KMS-11 (cell line): ENCODE measurements at regions not wholly inside any gene's neighbourhood (a gene's known extent, or its start where the extent isn't known, plus 50 kb on each side); places are given as distances from the start of the nearest gene placed in this dataset.

Experiments
- H2AFZ ChIP-seq: fragments of 200-600 bp; sonication (generic); 2 replicates; pipeline ENCODE4 v1.6.1; 2016; ENCODE audit warnings: antibody characterized with exemption, mixed run types, low read depth
- H3K27ac ChIP-seq: fragments of 200-600 bp; sonication (generic); 2 replicates; pipeline ENCODE4 v1.6.1; 2016; ENCODE audit warnings: mild to moderate bottlenecking, mixed run types
- H3K27me3 ChIP-seq: fragments of 200-600 bp; sonication (generic); 2 replicates; pipeline ENCODE4 v1.6.1; 2017; ENCODE audit warnings: mild to moderate bottlenecking, low read depth, mixed run types, moderate library complexity; ENCODE audit not compliant: insufficient read depth
- H3K36me3 ChIP-seq: fragments of 200-600 bp; sonication (generic); 2 replicates; pipeline ENCODE4 v1.6.1; 2017; ENCODE audit warnings: mild to moderate bottlenecking, mixed run types; ENCODE audit not compliant: insufficient read depth
- H3K4me1 ChIP-seq: fragments of 200-600 bp; sonication (generic); 2 replicates; pipeline ENCODE4 v1.6.1; 2016; ENCODE audit warnings: mild to moderate bottlenecking, low read depth, mixed run types; ENCODE audit not compliant: poor library complexity, severe bottlenecking
- H3K4me2 ChIP-seq: fragments of 200-600 bp; sonication (generic); 2 replicates; pipeline ENCODE4 v1.7.0; 2016; ENCODE audit warnings: mild to moderate bottlenecking, mixed run types
- H3K4me3 ChIP-seq: fragments of 200-600 bp; sonication (generic); IDR thresholded peaks from 2 replicates; pipeline ENCODE4 v1.6.1; 2017; ENCODE audit warnings: low read depth, low read length, mixed read lengths; ENCODE audit not compliant: insufficient read depth
- H3K79me2 ChIP-seq: fragments of 200-600 bp; sonication (generic); 2 replicates; pipeline ENCODE4 v1.6.1; 2016; ENCODE audit warnings: low read depth, mixed run types; ENCODE audit not compliant: insufficient read depth
- H3K9ac ChIP-seq: fragments of 200-600 bp; sonication (generic); 2 replicates; pipeline ENCODE4 v1.6.1; 2016; ENCODE audit warnings: mild to moderate bottlenecking, mixed run types
- H4K20me1 ChIP-seq: fragments of 200-600 bp; sonication (generic); 2 replicates; pipeline ENCODE4 v1.6.1; 2016; ENCODE audit warnings: mild to moderate bottlenecking, mixed run types; ENCODE audit not compliant: insufficient read depth
- TF ChIP-seq, protein P1 (sequence below): fragments of 200-600 bp; sonication (generic); conservative IDR thresholded peaks from 2 replicates; pipeline ENCODE4 v1.6.1; 2017; ENCODE audit warnings: low read depth, mild to moderate bottlenecking, antibody characterized with exemption, low read length, moderate library complexity, mixed read lengths

DNA sequence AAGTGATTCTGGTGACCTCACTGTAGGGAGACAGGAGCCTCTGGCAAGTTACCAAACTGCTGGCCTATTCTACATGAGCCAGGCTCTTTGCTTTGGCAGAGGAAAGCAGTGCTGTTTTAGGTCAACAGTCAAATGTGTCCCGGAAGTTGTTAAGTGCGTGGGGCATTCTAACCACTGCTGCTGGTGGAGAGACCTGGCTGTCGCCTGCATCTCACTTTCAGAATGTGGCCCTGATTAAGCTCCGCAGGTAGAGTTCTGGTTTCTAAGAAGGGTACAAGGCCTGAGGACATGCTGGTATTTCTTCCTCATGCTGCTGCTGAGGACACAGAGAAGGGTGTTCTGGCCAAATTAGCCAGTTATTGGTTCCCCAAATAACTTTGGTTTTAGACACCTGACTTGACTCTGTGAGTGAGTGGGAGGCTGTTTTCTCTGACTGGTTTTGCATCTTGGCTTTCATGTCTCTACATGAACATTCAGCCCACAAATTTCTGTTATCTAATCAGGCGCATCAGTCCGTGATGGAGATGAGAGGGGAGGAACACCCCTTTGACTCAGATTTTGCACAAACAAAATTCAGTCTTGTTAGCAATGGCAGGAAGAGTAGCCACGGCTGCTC lies 120.8 kb downstream of the LMO4 start:
- Histone ChIP-seq H3K4me1 (peaks cover 23% of the 10 kb centered on the region), H3K9ac (no peak overlapping the region), H3K36me3 (no peaks in the 10 kb centered on the region), H2AFZ (peak overlapping the region; percentile 58; the same call in 1 of the 2 replicates), H3K4me3 (no peak overlapping the region), H3K27me3 (no peaks in the 10 kb centered on the region), H3K4me2 (peak overlapping the region; percentile 50), H3K79me2 (no peaks in the 10 kb centered on the region), H4K20me1 (no peaks in the 10 kb centered on the region), H3K27ac (peak overlapping the region; percentile 63)
- TF ChIP-seq, protein P1, sequence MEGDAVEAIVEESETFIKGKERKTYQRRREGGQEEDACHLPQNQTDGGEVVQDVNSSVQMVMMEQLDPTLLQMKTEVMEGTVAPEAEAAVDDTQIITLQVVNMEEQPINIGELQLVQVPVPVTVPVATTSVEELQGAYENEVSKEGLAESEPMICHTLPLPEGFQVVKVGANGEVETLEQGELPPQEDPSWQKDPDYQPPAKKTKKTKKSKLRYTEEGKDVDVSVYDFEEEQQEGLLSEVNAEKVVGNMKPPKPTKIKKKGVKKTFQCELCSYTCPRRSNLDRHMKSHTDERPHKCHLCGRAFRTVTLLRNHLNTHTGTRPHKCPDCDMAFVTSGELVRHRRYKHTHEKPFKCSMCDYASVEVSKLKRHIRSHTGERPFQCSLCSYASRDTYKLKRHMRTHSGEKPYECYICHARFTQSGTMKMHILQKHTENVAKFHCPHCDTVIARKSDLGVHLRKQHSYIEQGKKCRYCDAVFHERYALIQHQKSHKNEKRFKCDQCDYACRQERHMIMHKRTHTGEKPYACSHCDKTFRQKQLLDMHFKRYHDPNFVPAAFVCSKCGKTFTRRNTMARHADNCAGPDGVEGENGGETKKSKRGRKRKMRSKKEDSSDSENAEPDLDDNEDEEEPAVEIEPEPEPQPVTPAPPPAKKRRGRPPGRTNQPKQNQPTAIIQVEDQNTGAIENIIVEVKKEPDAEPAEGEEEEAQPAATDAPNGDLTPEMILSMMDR = no peak

DNA sequence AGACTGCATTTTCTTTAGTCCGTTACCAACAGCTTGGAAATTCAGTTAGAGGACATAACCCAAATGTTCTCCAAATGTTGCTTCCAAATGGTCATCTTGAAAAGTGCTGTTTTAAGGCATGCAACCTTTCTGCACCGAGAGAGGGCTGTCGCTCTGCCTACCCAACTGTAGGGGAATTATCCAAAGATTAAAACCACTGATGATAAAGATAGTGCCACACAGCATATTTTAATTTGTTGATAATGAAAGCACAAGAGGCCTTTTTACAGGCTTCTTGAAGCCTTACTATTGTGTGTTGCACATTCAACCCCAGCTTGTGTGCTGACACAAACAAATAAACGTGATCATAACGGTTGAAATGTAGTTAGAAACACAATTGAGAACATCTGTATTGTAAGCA lies 121.5 kb downstream of the LMO4 start:
- H3K4me2 ChIP-seq = peak overlapping the region; percentile 50; the same call in 1 of the 2 replicates

DNA sequence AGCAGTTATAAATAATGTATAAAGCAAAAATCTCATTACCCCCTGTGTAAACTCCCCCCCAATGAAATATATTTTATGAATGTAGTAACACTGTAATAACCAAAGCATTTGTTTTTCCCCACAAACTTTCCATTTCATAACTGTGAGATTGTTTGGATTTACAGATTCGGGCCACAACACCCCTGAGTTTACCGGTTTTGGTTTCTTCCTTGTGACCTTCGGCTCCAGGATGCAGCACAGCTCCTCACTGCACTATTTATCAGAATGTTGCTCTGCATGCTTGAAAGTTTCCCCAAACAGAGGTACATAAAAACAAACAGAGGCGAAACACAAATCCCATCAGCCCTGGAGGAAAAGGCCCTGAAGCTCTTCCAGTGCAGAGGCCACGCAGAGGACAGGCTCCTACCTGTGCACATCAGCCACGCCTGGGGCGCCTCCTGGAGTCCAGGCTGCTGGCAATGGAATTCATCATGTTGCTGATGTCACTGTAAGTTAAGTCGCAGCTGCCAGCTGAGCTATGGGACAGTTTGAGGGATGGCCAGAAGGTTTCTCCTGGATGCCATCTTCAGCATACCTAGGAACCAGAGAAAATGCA lies 122.0 kb downstream of the LMO4 start:
- TF ChIP-seq, protein P1 = no peak
- Histone ChIP-seq H3K4me1 (peaks cover 23% of the 10 kb centered on the region), H3K27ac (no peak overlapping the region), H3K79me2 (no peaks in the 10 kb centered on the region), H3K27me3 (no peaks in the 10 kb centered on the region), H3K4me2 (0 out of 2 replicates have a peak overlapping the region, but pooled peaks have one; percentile 50), H3K36me3 (no peaks in the 10 kb centered on the region), H2AFZ (no peak overlapping the region), H3K9ac (no peak overlapping the region), H4K20me1 (no peaks in the 10 kb centered on the region), H3K4me3 (no peak overlapping the region)

More for the DNA sequence above, 121.5 kb downstream of the LMO4 start:
- Histone ChIP-seq H2AFZ (no peak overlapping the region), H4K20me1 (no peaks in the 10 kb centered on the region), H3K36me3 (no peaks in the 10 kb centered on the region), H3K4me3 (no peak overlapping the region), H3K27ac (peak overlapping the region; percentile 63; the same call in 1 of the 2 replicates), H3K9ac (no peak overlapping the region), H3K4me1 (peaks cover 23% of the 10 kb centered on the region), H3K79me2 (no peaks in the 10 kb centered on the region), H3K27me3 (no peaks in the 10 kb centered on the region)
- TF ChIP-seq, protein P1 = no peak

DNA sequence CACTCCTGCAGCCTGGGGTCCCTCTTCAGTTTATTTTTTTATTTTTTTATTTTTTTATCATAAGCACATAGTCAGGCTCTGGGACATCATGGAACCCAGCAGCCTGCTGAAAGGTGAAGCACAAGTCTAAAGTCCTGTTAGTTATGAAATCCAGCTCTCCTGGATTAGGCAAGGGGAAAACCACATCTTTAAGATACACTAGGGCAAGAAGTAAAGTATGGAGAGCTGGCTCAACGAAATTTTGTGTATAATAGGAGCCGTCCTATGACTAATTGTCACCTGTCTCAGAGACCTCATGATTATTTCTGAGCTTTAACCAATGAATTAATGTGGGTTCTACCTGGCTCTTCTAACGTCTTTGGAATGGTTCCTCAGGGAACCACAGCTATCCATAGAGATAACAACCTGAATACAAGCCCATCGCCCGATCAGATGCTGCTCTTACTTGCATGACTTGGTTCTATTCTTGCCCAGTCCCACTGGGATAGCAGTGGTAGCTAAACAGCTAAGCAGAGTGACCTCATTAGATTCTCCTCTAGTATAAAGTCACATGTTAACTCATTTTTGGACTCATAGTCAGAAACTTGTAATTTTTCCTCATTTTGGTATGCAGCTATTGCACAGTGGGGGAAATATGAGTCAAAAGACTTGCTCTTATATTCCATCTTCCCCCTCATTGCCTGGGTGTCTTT lies 122.7 kb downstream of the LMO4 start:
- no peak overlapping the region for H3K4me2 ChIP-seq
- no peak overlapping the region for H3K9ac ChIP-seq
- H3K27me3 ChIP-seq = no peaks in the 10 kb centered on the region
- TF ChIP-seq, protein P1 = no peak
- H3K4me3 ChIP-seq = no peak overlapping the region
- peaks cover 23% of the 10 kb centered on the region for H3K4me1 ChIP-seq
- no peak overlapping the region for H3K27ac ChIP-seq
- no peaks in the 10 kb centered on the region for H4K20me1 ChIP-seq
- H3K79me2 ChIP-seq = no peaks in the 10 kb centered on the region
- H3K36me3 ChIP-seq = no peaks in the 10 kb centered on the region
- no peak overlapping the region for H2AFZ ChIP-seq
